Femur (tissue), 1 donor: ENCODE measurements at regions not wholly inside any gene's neighbourhood (a gene's known extent, or its start where the extent isn't known, plus 50 kb on each side); places are given as distances from the start of the nearest gene placed in this dataset.
"Not testable (repeated sequence)": the region's sequence is repeated elsewhere in the genome, so short reads cannot be mapped to it uniquely, and the experiment has no call there.

Experiments
- DNase-seq: peaks from one replicate; pipeline ENCODE4 v3.0.0-alpha.2; 2017

GRCh38 chr12:60801166-60801565 lies 1205.3 kb downstream of the SLC16A7 start:
- DNase-seq, result not testable (repeated sequence)

- no peak for DNase-seq
These were observed 1207.3 kb downstream of the SLC16A7 start for GRCh38 chr12:60803147-60803546.

GRCh38 chr12:60805364-60805763 lies 1209.5 kb downstream of the SLC16A7 start:
- DNase-seq, result no peak

- DNase-seq, result no peak
These were observed 1224.0 kb downstream of the SLC16A7 start for GRCh38 chr12:60819794-60820193.

- no peak for DNase-seq
These were observed 1226.8 kb downstream of the SLC16A7 start for GRCh38 chr12:60822580-60822979.

- no peak for DNase-seq
These were observed 1234.6 kb downstream of the SLC16A7 start for GRCh38 chr12:60830381-60830780.

- DNase-seq, result no peak
These were observed 1236.5 kb downstream of the SLC16A7 start for GRCh38 chr12:60832290-60832689.

GRCh38 chr12:60834372-60834771 lies 1238.5 kb downstream of the SLC16A7 start:
- no peak for DNase-seq

- DNase-seq, result no peak
These were observed 1239.0 kb downstream of the SLC16A7 start for GRCh38 chr12:60834806-60835205.

GRCh38 chr12:60836651-60837050 lies 1240.8 kb downstream of the SLC16A7 start:
- no peak for DNase-seq

GRCh38 chr12:60842181-60842580 lies 1246.4 kb downstream of the SLC16A7 start:
- DNase-seq, result no peak

- no peak for DNase-seq
These were observed 1248.3 kb downstream of the SLC16A7 start for GRCh38 chr12:60844101-60844500.

- no peak for DNase-seq
These were observed 1249.0 kb downstream of the SLC16A7 start for GRCh38 chr12:60844875-60845274.

GRCh38 chr12:60845696-60846095 lies 1249.9 kb downstream of the SLC16A7 start:
- no peak for DNase-seq

- no peak for DNase-seq
These were observed 1251.5 kb downstream of the SLC16A7 start for GRCh38 chr12:60847281-60847680.

GRCh38 chr12:60849723-60850122 lies 1253.9 kb downstream of the SLC16A7 start:
- no peak for DNase-seq

GRCh38 chr12:60853407-60853806 lies 1257.6 kb downstream of the SLC16A7 start:
- DNase-seq, result no peak

- no peak for DNase-seq
These were observed 1267.6 kb downstream of the SLC16A7 start for GRCh38 chr12:60863421-60863820.

- peak; percentile 21 for DNase-seq
These were observed 1276.4 kb downstream of the SLC16A7 start for GRCh38 chr12:60872219-60872618.

- DNase-seq, result peak; percentile 20
These were observed 1277.3 kb downstream of the SLC16A7 start for GRCh38 chr12:60872850-60873713.

GRCh38 chr12:60874091-60874490 lies 1278.3 kb downstream of the SLC16A7 start:
- DNase-seq, result no peak

GRCh38 chr12:60920841-60921495 lies 1325.1 kb downstream of the SLC16A7 start:
- no peak for DNase-seq

- DNase-seq, result no peak
These were observed 1325.7 kb downstream of the SLC16A7 start for GRCh38 chr12:60921541-60921940.

GRCh38 chr12:60926256-60926655 lies 1330.4 kb downstream of the SLC16A7 start:
- DNase-seq, result no peak
